ENCODE measurements at regions not wholly inside any gene's neighbourhood (a gene's known extent, or its start where the extent isn't known, plus 50 kb on each side); places are given as distances from the start of the nearest gene placed in this dataset.

- TF ChIP-seq CTCF (conservative IDR thresholded peaks at IDR 0.05): no peak
- TF ChIP-seq EZH2 (IDR thresholded peaks at IDR 0.05; ENCODE audit: low read depth): no peak
Observed at GRCh38 chr1:239493811-239494414, 107.5 kb downstream of the CHRM3 start.

Measured in PC-9 (cell line).